Cardiac muscle cell (in vitro differentiated cells and primary cell): ENCODE measurements at regions not wholly inside any gene's neighbourhood (a gene's known extent, or its start where the extent isn't known, plus 50 kb on each side); places are given as distances from the start of the nearest gene placed in this dataset.
"Not testable (repeated sequence)": the region's sequence is repeated elsewhere in the genome, so short reads cannot be mapped to it uniquely, and the experiment has no call there.

Experiments
- DNase-seq, 2 donors: peaks; one replicate each; pipeline versions ENCODE4 v3.0.0 to v3.0.0-alpha.2; 2010 to 2017; ENCODE audit warnings: low read depth in 1 of 2, low spot score in 1 of 2
- H3K27ac ChIP-seq: fragments of 200-600 bp; sonication (generic); 2 replicates; pipeline ENCODE4 v1.5.1; 2016
- H3K27me3 ChIP-seq: fragments of 200-600 bp; sonication (generic); 2 replicates; pipeline ENCODE4 v1.6.0; 2016; ENCODE audit warnings: control low read depth
- H3K36me3 ChIP-seq: fragments of 200-600 bp; sonication (generic); 2 replicates; pipeline ENCODE4 v1.5.1; 2016; ENCODE audit warnings: control low read depth
- H3K4me1 ChIP-seq: fragments of 200-600 bp; sonication (generic); 2 replicates; pipeline ENCODE4 v1.8.1; 2017; ENCODE audit warnings: low read depth, mild to moderate bottlenecking, mixed run types
- H3K4me3 ChIP-seq: fragments of 200-600 bp; sonication (generic); 2 replicates; pipeline ENCODE4 v1.5.1; 2016; ENCODE audit warnings: mild to moderate bottlenecking
- H3K9me3 ChIP-seq: fragments of 200-600 bp; sonication (generic); 2 replicates; pipeline ENCODE4 v1.5.1; 2017; ENCODE audit warnings: low read depth, mild to moderate bottlenecking, control low read depth
- CTCF ChIP-seq: IDR thresholded peaks from 2 replicates; pipeline ENCODE4 v1.5.1; 2012; ENCODE audit warnings: low read depth, mild to moderate bottlenecking, low read length

GRCh38 chr1:47659146-47659545 lies 221.3 kb downstream of the FOXD2 start:
- H3K4me3 ChIP-seq = no peak overlapping the region
- H3K4me1 ChIP-seq = no peaks in the 10 kb centered on the region
- no peaks in the 10 kb centered on the region for H3K9me3 ChIP-seq
- no peak for TF ChIP-seq CTCF
- H3K27ac ChIP-seq = no peak overlapping the region
- H3K27me3 ChIP-seq = no peaks in the 10 kb centered on the region
- no peak for DNase-seq
- no peaks in the 10 kb centered on the region for H3K36me3 ChIP-seq

GRCh38 chr1:47660622-47661021 lies 222.8 kb downstream of the FOXD2 start:
- Histone ChIP-seq H3K27ac (no peak overlapping the region), H3K9me3 (no peaks in the 10 kb centered on the region), H3K4me1 (no peaks in the 10 kb centered on the region), H3K36me3 (no peaks in the 10 kb centered on the region), H3K4me3 (no peak overlapping the region), H3K27me3 (no peaks in the 10 kb centered on the region)
- no peak for TF ChIP-seq CTCF
- DNase-seq = no peak

- Histone ChIP-seq H3K36me3 (no peaks in the 10 kb centered on the region), H3K27ac (no peak overlapping the region), H3K27me3 (no peaks in the 10 kb centered on the region), H3K9me3 (no peaks in the 10 kb centered on the region), H3K4me3 (no peak overlapping the region), H3K4me1 (no peaks in the 10 kb centered on the region)
- no peak for DNase-seq
- no peak for TF ChIP-seq CTCF
Observed at GRCh38 chr1:47661040-47661439, 223.2 kb downstream of the FOXD2 start.

- H3K27me3 ChIP-seq = no peaks in the 10 kb centered on the region
- no peak for DNase-seq
- H3K4me1 ChIP-seq = no peaks in the 10 kb centered on the region
- H3K9me3 ChIP-seq = no peaks in the 10 kb centered on the region
- no peak for TF ChIP-seq CTCF
- H3K4me3 ChIP-seq = no peak overlapping the region
- H3K36me3 ChIP-seq = no peaks in the 10 kb centered on the region
- no peak overlapping the region for H3K27ac ChIP-seq
Observed at GRCh38 chr1:47662068-47662467, 224.2 kb downstream of the FOXD2 start.

- no peaks in the 10 kb centered on the region for H3K36me3 ChIP-seq
- TF ChIP-seq CTCF = no peak
- no peaks in the 10 kb centered on the region for H3K27me3 ChIP-seq
- no peak overlapping the region for H3K4me3 ChIP-seq
- H3K27ac ChIP-seq = no peak overlapping the region
- no peaks in the 10 kb centered on the region for H3K9me3 ChIP-seq
- no peak for DNase-seq
- no peaks in the 10 kb centered on the region for H3K4me1 ChIP-seq
Observed at GRCh38 chr1:47663286-47663685, 225.4 kb downstream of the FOXD2 start.

- no peaks in the 10 kb centered on the region for H3K4me1 ChIP-seq
- no peak overlapping the region for H3K4me3 ChIP-seq
- H3K9me3 ChIP-seq = no peaks in the 10 kb centered on the region
- no peaks in the 10 kb centered on the region for H3K27me3 ChIP-seq
- H3K27ac ChIP-seq = no peak overlapping the region
- H3K36me3 ChIP-seq = no peaks in the 10 kb centered on the region
- no peak for DNase-seq
- TF ChIP-seq CTCF = no peak
Observed at GRCh38 chr1:47664356-47664755, 226.5 kb downstream of the FOXD2 start.

GRCh38 chr1:47664896-47665295 lies 227.1 kb downstream of the FOXD2 start:
- not testable (repeated sequence) for H3K4me1 ChIP-seq, H3K27ac ChIP-seq, H3K27me3 ChIP-seq, H3K4me3 ChIP-seq, DNase-seq, H3K36me3 ChIP-seq, H3K9me3 ChIP-seq
